Trophoblast cell (in vitro differentiated cells and primary cell): ENCODE measurements at regions not wholly inside any gene's neighbourhood (a gene's known extent, or its start where the extent isn't known, plus 50 kb on each side); places are given as distances from the start of the nearest gene placed in this dataset.
A peak's percentile ranks its signal among the peaks of the same experiment; 100 is the strongest.

Source experiments
- DNase-seq, 2 donors: peaks; one replicate each; pipeline ENCODE4 v3.0.0-alpha.2; 2016
- H2AFZ ChIP-seq: 2 replicates; pipeline ENCODE4 v1.6.1; 2013; ENCODE audit warnings: low read length, moderate library complexity, mild to moderate bottlenecking; ENCODE audit not compliant: insufficient read depth, poor library complexity
- H2AK5ac ChIP-seq: 2 replicates; pipeline ENCODE4 v1.6.1; 2013; ENCODE audit warnings: mild to moderate bottlenecking, low read length
- H2BK120ac ChIP-seq: 2 replicates; pipeline ENCODE4 v1.6.1; 2013; ENCODE audit warnings: low read length, mild to moderate bottlenecking, moderate library complexity; ENCODE audit not compliant: insufficient read depth, poor library complexity
- H2BK12ac ChIP-seq: 2 replicates; pipeline ENCODE4 v1.6.1; 2013; ENCODE audit warnings: mild to moderate bottlenecking, low read length, moderate library complexity
- H2BK5ac ChIP-seq: 2 replicates; pipeline ENCODE4 v1.6.1; 2013; ENCODE audit warnings: low read length, low read depth, moderate library complexity, mild to moderate bottlenecking; ENCODE audit not compliant: poor library complexity
- H3K14ac ChIP-seq: 2 replicates; pipeline ENCODE4 v1.6.1; 2013; ENCODE audit warnings: mild to moderate bottlenecking, low read length
- H3K18ac ChIP-seq: 2 replicates; pipeline ENCODE4 v1.6.1; 2013; ENCODE audit warnings: mild to moderate bottlenecking, low read length
- H3K23ac ChIP-seq: 2 replicates; pipeline ENCODE4 v1.6.1; 2013; ENCODE audit warnings: low read length
- H3K27ac ChIP-seq: 2 replicates; pipeline ENCODE4 v1.5.1; 2013; ENCODE audit warnings: low read depth, mild to moderate bottlenecking, inconsistent platforms, low read length, moderate library complexity
- H3K27me3 ChIP-seq: 2 replicates; pipeline ENCODE4 v1.6.1; 2013; ENCODE audit warnings: inconsistent platforms, mild to moderate bottlenecking, low read length, moderate library complexity; ENCODE audit not compliant: insufficient read depth
- H3K36me3 ChIP-seq, 2 experiments: 1 replicate in 1 of 2; 2 replicates in 1 of 2; pipeline ENCODE4 v1.6.1; 2013; ENCODE audit warnings: low read length in 2 of 2, mild to moderate bottlenecking in 2 of 2, moderate library complexity in 1 of 2; ENCODE audit not compliant: insufficient read depth in 2 of 2, control insufficient read depth in 1 of 2
- H3K4ac ChIP-seq: 2 replicates; pipeline ENCODE4 v1.6.1; 2013; ENCODE audit warnings: low read depth, mild to moderate bottlenecking, low read length, moderate library complexity
- H3K4me1 ChIP-seq, 2 experiments: 1 replicate in 1 of 2; 2 replicates in 1 of 2; pipeline ENCODE4 v1.6.1; 2013; ENCODE audit warnings: low read length in 2 of 2, mild to moderate bottlenecking in 2 of 2, moderate library complexity in 1 of 2; ENCODE audit not compliant: insufficient read depth in 2 of 2, control insufficient read depth in 1 of 2
- H3K4me2 ChIP-seq: 2 replicates; pipeline ENCODE4 v1.6.1; 2013; ENCODE audit warnings: inconsistent platforms, mild to moderate bottlenecking, low read length, moderate library complexity
- H3K4me3 ChIP-seq: 2 replicates; pipeline ENCODE4 v1.5.1; 2013; ENCODE audit warnings: mild to moderate bottlenecking, low read depth, low read length, inconsistent platforms
- H3K79me1 ChIP-seq: one replicate; pipeline ENCODE4 v1.6.1; 2013; ENCODE audit warnings: low read length
- H3K79me2 ChIP-seq: 2 replicates; pipeline ENCODE4 v1.6.1; 2013; ENCODE audit warnings: low read length, mild to moderate bottlenecking; ENCODE audit not compliant: control insufficient read depth, insufficient read depth, poor library complexity
- H3K9ac ChIP-seq: 2 replicates; pipeline ENCODE4 v1.6.1; 2013; ENCODE audit warnings: mild to moderate bottlenecking, low read length
- H3K9me3 ChIP-seq: 2 replicates; pipeline ENCODE4 v1.6.1; 2013; ENCODE audit warnings: low read depth, mild to moderate bottlenecking, control low read depth, inconsistent platforms, low read length; ENCODE audit not compliant: insufficient read depth
- H4K12ac ChIP-seq: 2 replicates; pipeline ENCODE4 v1.6.1; 2013; ENCODE audit warnings: low read depth, mild to moderate bottlenecking, low read length, moderate library complexity
- H4K8ac ChIP-seq: 2 replicates; pipeline ENCODE4 v1.6.1; 2013; ENCODE audit warnings: low read depth, mild to moderate bottlenecking, low read length, moderate library complexity
- H4K91ac ChIP-seq: one replicate; pipeline ENCODE4 v1.6.1; 2013; ENCODE audit warnings: low read depth, mild to moderate bottlenecking, low read length, moderate library complexity
- WGBS: extraction: QIAGEN DNeasy Blood & Tissue Kit; methylation state at CpG from one replicate; pipeline ENCODE4 v1.1.7; 2013; ENCODE audit warnings: missing lambda C conversion rate; ENCODE audit not compliant: insufficient read length, insufficient coverage; ENCODE audit errors: extremely low coverage; 5-methylcytosine and 5-hydroxymethylcytosine counted together

DNA sequence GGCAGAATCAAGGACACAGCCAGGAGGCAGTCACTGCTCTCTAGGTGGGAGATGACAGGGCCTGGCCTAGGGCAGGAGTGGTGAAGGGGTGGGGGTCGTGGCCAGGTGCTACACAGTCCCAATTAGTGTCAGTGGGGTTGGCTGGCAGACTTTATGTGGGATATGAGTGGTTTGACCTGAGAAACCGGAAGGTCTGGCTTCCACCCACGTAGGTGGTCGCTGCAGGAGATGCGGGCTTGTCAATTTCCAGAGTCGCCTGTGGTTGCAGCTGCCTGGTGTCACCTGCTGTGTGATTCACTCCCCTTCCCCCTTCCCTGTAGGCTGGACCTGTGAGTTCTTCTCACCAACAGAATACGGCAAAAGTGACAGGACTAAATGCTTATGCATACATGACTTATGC is 124.3 kb downstream of the KLF6 start:
- H3K4me1 ChIP-seq = peaks cover 8 to 16% of the 10 kb centered on the region in 2 experiments
- H2AFZ ChIP-seq = no peak overlapping the region
- H4K8ac ChIP-seq = no peak overlapping the region
- H3K27ac ChIP-seq = no peak overlapping the region
- H3K9me3 ChIP-seq = peaks cover 4% of the 10 kb centered on the region
- H4K91ac ChIP-seq = no peak overlapping the region
- H3K79me1 ChIP-seq = peaks cover 15% of the 10 kb centered on the region
- H3K4me2 ChIP-seq = no peak overlapping the region
- H4K12ac ChIP-seq = no peak overlapping the region
- no peaks in the 10 kb centered on the region for H3K79me2 ChIP-seq
- no peak overlapping the region for H3K4ac ChIP-seq
- H2BK120ac ChIP-seq = no peak overlapping the region
- no peak overlapping the region for H3K18ac ChIP-seq
- no peak overlapping the region for H3K23ac ChIP-seq
- no peaks in the 10 kb centered on the region for H3K27me3 ChIP-seq
- H2AK5ac ChIP-seq = no peak overlapping the region
- H2BK12ac ChIP-seq = peak overlapping the region; percentile 2
- no peak overlapping the region for H3K9ac ChIP-seq
- H3K14ac ChIP-seq = no peak overlapping the region
- WGBS = no CpG with 5 or more reads among the region's 7 CpGs
- H3K4me3 ChIP-seq = no peak overlapping the region
- no peak overlapping the region for H2BK5ac ChIP-seq
- peak; percentile 97 to 98 for DNase-seq
- H3K36me3 ChIP-seq = no peaks in the 10 kb centered on the region

DNA sequence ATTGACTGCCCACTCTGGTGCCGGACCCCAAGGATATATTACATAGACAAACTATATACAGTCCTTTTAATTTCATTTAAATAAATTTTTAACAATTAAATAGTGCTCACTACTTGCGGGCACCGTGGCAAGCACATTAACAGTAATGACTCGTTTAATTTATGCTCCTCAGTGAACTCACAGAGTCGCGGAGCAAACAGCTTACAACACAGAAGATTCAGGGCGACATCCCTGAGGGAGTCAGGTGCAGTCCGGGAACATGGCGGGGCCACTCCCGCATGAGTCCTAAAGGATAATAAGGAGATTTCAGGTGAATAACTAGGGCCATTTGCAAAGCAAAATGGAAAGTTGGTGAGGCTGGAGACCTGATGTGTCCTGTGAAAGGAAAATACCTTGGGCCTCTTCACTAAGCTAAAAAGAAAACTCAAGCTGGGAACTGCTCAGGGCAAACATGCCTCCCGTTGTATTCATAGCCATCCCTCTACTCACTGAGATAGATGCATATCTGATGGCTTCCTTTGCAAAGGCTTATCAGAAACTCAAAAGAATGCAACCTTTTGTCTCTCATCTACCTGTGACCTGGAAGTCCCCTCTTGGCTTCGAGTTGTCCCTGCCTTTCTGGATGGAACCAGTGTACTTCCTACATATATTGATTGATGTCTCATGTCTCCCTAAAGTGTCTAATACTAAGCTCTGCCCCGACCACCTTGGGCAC is 125.6 kb downstream of the KLF6 start:
- Histone ChIP-seq H4K8ac (no peak overlapping the region), H2AK5ac (peak overlapping the region; percentile 49), H3K4ac (no peak overlapping the region), H3K79me1 (peaks cover 11% of the 10 kb centered on the region), H3K18ac (no peak overlapping the region), H3K4me1 (peaks cover 8 to 21% of the 10 kb centered on the region in 2 experiments), H3K4me3 (no peak overlapping the region), H4K12ac (no peak overlapping the region), H3K27ac (peak overlapping the region; percentile 52), H3K9ac (no peak overlapping the region), H4K91ac (peak overlapping the region; percentile 58), H3K36me3 (no peaks in the 10 kb centered on the region), H2BK12ac (peak overlapping the region; percentile 70), H2AFZ (no peak overlapping the region), H2BK5ac (peak overlapping the region; percentile 85), H3K27me3 (no peaks in the 10 kb centered on the region), H2BK120ac (peak overlapping the region; percentile 64), H3K14ac (no peak overlapping the region), H3K4me2 (no peak overlapping the region), H3K23ac (no peak overlapping the region), H3K79me2 (no peaks in the 10 kb centered on the region), H3K9me3 (peaks cover 4% of the 10 kb centered on the region)
- DNase-seq = peak; percentile 72 to 92
- WGBS = no CpG with 5 or more reads among the region's 13 CpGs

DNA sequence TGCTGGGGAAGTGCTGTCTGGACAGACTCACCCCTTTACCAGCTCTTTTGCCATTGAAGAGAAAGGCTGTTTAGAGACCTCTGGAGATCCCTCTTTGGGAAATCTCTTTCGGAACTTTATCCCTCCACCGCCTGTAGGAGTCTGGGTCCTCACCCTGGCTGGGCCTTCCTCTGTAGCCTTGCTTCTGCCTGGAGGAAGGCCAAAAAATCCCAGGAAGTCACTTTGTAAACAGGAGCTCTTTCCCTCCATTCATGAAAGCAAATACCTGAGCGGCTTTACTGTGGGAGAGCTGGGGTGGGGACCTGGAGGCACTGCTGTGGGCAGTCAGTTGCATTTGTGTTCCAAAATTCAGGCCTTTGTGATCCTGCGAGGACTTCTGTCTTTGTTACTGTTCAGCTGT is 126.2 kb downstream of the KLF6 start:
- peak overlapping the region; percentile 52 for H3K27ac ChIP-seq
- WGBS = no CpG with 5 or more reads among the region's 4 CpGs
- no peak overlapping the region for H3K9ac ChIP-seq

DNA sequence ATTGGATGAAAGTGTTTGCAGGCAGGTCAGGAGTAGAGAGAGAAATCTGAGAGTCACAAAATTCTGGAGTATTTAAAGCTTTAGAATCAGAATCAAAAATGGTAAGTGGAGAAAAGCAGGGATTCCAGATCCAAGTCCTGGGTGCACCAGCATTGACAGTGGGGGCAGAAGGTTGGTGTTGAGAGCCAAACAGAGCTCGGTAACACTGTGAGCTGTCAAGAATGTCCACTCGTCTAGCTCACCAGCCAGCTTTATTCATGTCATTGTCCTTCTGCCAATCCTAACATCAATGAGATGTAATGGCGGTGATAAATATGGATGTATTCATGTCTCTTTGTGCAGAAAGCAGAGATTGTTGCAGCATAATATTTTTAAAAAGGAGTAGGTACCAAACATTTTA is 128.8 kb downstream of the KLF6 start:
- no peaks in the 10 kb centered on the region for H3K27me3 ChIP-seq
- H3K18ac ChIP-seq = no peak overlapping the region
- no peak overlapping the region for H3K14ac ChIP-seq
- no peak overlapping the region for H3K9ac ChIP-seq
- peaks cover 8 to 24% of the 10 kb centered on the region in 2 experiments for H3K4me1 ChIP-seq
- H3K9me3 ChIP-seq = peaks cover 3% of the 10 kb centered on the region
- H3K4me2 ChIP-seq = no peak overlapping the region
- H3K4ac ChIP-seq = no peak overlapping the region
- H4K91ac ChIP-seq = no peak overlapping the region
- H2BK5ac ChIP-seq = no peak overlapping the region
- WGBS = no CpG with 5 or more reads among the region's 3 CpGs
- no peak overlapping the region for H3K4me3 ChIP-seq
- no peak overlapping the region for H4K12ac ChIP-seq
- H3K79me1 ChIP-seq = peaks cover 11% of the 10 kb centered on the region
- H2BK120ac ChIP-seq = no peak overlapping the region
- no peak overlapping the region for H3K23ac ChIP-seq
- no peak overlapping the region for H2AFZ ChIP-seq
- no peaks in the 10 kb centered on the region for H3K36me3 ChIP-seq
- H2BK12ac ChIP-seq = no peak overlapping the region
- H3K79me2 ChIP-seq = no peaks in the 10 kb centered on the region
- no peak overlapping the region for H2AK5ac ChIP-seq
- DNase-seq = no peak
- no peak overlapping the region for H3K27ac ChIP-seq
- no peak overlapping the region for H4K8ac ChIP-seq

More for the DNA sequence above, 126.2 kb downstream of the KLF6 start:
- Histone ChIP-seq H3K9me3 (peaks cover 4% of the 10 kb centered on the region), H4K8ac (peak overlapping the region; percentile 2), H4K91ac (peak overlapping the region; percentile 68), H3K36me3 (no peaks in the 10 kb centered on the region), H3K4me3 (no peak overlapping the region), H2BK120ac (peak overlapping the region; percentile 29), H3K4ac (no peak overlapping the region), H3K14ac (peak overlapping the region; percentile 28), H3K4me2 (no peak overlapping the region), H2BK5ac (peak overlapping the region; percentile 80), H3K4me1 (peaks cover 8 to 23% of the 10 kb centered on the region in 2 experiments), H2AFZ (no peak overlapping the region), H3K79me1 (peaks cover 11% of the 10 kb centered on the region), H3K18ac (no peak overlapping the region), H4K12ac (no peak overlapping the region), H3K23ac (no peak overlapping the region), H2BK12ac (peak overlapping the region; percentile 77), H2AK5ac (no peak overlapping the region), H3K27me3 (no peaks in the 10 kb centered on the region), H3K79me2 (no peaks in the 10 kb centered on the region)
- DNase-seq = no peak
